ENCODE measurements at regions not wholly inside any gene's neighbourhood (a gene's known extent, or its start where the extent isn't known, plus 50 kb on each side); places are given as distances from the start of the nearest gene placed in this dataset.

DNA sequence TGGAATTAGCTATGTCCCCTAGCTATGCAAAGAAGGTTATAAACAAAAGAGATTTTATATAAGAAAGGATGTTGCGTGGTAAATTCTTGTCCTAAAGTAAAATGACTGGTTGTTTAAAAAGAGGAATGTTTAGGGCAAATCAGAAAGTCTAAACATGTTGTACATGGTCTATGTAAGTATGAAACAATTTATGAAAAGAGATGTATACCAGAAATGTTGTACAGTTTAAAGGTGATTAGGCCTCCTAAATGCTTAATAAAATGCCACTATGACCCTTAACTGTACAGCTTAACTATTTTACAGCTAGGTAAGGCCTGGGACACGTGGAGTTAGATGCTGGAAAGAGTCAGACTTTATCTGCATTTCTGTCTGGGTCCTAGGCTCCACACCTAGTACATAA, 775.9 kb upstream of the KLHL1 start:
- DNase-seq: no peak

DNA sequence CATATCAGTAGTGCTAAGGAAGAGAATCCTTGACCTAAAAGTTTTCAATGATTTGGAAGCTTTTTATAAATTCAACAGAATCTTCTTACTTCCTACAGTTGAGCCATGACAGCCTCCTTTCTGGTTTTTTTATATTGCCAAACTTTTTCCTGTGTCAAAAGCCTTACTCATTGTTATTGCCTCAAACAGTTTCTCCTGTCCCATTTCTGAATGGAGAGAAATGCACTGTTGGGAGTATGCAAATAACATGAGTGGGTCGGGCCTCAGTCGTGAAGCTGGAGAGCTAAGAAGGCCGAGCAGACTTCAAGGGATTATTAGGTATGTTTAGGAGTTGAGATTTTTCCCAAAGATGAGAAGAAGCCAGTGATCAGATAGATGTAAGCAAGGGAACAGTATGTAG, 766.4 kb upstream of the KLHL1 start:
- no peak for DNase-seq

DNA sequence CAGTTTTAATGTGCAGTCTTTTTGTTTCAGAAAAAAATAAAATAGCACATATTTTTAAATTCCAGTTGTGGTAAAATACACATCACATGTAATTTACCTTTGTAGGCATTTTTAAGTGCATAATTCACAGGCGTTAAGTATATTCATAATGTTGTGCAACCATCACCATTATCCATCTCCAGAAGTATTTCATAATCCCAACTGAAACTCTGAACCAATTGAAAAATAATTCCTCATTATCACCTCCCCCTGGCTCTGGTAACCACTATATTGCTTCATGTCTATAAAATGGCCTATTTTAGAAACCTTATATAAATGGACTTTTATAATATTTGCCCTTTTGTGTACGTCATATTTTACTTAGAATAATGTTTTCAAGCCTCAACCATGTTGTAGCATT, 756.5 kb upstream of the KLHL1 start:
- no peak for DNase-seq

DNA sequence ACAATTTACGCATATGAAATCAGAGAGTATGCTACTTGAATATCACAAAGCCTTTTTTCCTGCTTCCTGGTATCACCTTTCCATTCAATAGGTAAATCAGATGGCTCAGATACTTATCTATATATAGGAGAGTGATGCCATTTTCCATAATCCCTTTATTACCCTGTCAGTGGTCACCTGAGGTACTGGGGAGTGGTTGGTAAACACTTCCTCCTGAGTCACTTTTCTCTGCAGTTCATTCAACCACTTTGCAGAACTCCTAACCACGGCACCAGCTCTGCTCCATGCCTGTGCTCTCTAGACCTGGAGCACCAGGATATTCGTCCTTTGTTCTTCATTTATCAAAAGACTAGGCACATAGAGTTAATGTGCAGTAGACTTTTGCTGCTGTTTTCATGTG, 748.5 kb upstream of the KLHL1 start:
- no peak for DNase-seq

- DNase-seq: no peak
Observed at GRCh38 chr13:70856025-70856424, 747.8 kb upstream of the KLHL1 start.

GRCh38 chr13:70849222-70849621, 741.0 kb upstream of the KLHL1 start:
- no peak for DNase-seq

GRCh38 chr13:70844391-70845108, 736.3 kb upstream of the KLHL1 start:
- DNase-seq: no peak

- no peak for DNase-seq
Observed at GRCh38 chr13:70842062-70842644, 733.9 kb upstream of the KLHL1 start.

DNA sequence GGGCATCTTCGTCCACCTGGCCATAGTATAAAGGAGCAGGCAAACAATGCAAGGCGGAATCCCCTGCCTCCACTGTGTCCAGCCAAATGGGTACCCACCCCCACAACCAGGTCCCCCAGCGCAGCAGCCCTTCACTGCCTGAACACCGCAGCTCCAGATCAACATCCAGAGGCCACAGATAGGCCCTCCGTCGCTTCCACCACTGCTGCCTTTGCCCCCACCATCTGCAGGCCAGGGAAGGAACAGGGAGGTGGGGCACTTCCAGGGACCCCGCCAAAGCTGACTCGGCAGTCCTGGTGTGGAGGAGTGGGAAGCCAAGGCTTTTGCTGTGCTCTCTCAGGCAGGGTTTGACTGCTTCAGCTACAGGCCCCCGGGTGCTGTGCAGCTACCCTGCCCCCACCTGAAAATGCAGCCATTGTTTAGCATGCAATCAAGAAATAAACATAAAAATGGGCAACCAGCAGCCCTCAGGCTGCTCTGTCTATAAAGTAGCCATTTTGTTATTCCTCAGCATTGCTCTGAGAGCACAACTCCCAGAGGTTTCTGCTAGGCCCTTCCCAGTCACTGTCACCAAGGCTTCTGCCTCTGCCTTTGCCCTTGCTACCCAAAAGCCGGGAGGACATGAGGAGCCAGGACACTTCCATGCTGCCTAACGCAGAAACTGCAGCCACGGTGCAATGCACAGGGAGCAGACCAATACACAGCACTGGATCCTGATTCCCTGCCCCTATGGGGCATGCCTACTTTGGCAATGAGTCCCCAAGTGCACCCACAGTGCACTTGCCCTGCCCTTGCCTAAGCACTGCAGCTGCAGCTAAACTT, 733.2 kb upstream of the KLHL1 start:
- no peak for DNase-seq

- no peak for DNase-seq
Observed at GRCh38 chr13:70835371-70835770, 727.1 kb upstream of the KLHL1 start.

DNA sequence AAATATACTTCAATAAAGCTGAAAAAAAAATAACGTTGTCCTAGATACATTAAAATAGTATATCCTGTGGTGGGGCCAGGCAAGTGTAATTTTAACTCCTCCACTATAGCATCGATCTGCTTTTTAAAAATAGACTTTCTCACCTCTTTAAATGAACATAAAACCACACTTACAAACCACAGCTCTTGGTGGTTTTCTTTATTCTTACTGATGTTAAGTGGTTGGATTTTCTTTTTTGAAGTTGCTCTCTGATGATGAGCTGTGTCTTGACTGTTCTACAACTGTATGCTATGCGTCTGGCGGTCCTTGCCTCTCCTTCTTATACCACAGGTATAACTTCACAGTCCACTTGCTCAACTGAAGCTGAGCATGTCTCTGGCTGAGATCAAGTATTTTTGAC, 721.5 kb upstream of the KLHL1 start:
- DNase-seq: no peak

- no peak for DNase-seq
Observed at GRCh38 chr13:70817576-70817975, 709.3 kb upstream of the KLHL1 start.

DNA sequence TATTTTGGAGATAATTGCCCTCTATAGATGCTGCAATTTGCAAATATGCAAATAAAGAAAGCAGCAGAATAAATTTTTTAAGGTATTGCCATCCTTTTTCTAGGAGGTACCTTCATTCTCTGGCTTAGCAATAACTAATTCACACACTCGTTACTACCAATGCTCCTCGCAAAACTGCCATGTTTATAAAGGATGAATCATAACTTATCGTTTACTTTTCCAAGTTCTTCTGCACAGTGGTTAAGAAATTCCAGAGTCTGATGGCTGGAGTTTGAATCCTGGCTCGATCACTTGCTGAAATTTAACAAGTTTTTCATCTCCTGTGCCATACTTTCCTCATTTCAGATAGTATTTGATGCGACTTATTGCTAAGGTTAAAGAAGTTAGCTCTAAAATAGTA, 708.6 kb upstream of the KLHL1 start:
- DNase-seq: no peak

DNA sequence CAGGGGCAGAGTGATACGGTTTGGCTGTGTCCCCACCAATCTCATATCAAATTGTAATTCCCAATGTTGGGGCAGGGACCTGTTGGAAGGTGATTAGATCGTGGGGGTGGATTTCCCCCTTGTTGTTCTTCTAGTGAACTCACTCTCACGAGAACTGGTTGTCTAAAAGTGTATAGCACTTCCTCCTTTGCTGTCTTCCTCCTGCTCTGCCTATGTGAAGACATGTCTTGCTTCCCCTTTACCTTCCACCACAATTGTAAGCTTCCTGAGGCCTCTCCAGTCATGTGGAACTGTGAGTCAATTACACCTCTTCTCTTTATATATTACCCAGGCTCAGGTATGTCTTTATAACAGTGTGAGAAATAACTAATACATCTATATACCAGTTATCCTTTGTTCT, 706.4 kb upstream of the KLHL1 start:
- DNase-seq: no peak

GRCh38 chr13:70812481-70812880, 704.2 kb upstream of the KLHL1 start:
- DNase-seq: no peak

GRCh38 chr13:70809588-70809987, 701.3 kb upstream of the KLHL1 start:
- DNase-seq: no peak

GRCh38 chr13:70798385-70798784, 690.1 kb upstream of the KLHL1 start:
- no peak for DNase-seq

DNA sequence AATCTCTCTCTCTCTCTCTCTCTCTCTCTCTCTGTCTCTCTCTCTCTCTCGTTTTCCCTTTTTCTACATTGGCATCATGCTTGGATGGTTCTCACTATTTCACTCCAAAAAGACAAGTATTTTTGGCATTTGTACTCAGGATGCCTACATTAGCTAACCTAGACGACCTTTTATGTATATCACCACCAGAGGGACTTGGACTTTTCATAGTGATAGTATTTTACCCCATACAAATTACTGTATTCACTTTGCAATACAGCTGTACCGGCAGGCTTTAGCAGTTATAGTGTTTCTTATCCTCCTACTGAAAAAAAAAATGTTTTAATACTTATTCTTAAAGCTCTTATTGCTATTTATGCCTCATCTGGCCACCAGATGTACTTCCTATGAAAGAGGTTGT, 687.2 kb upstream of the KLHL1 start:
- no peak for DNase-seq

- DNase-seq: no peak
Observed at GRCh38 chr13:70792121-70792520, 683.9 kb upstream of the KLHL1 start.

GRCh38 chr13:70789751-70790150, 681.5 kb upstream of the KLHL1 start:
- DNase-seq: no peak

DNA sequence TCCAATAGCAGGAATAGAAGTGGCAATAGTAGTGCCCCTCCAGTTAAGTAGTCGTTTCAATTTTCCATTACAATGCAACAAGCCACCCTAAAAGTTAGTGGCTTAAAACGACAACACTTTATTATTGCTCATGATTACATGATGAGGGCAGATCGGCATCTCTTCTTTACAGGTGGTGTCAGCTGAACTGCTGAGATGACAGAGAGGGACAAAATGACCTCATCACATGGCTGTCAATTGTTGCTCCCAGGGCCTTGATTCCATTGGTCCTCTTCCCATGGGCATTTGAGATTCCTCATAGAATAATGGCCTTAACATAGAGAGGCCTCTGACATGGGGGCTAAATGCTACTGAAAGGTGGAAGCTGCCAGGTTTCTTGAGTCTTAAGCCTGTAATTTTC, 679.8 kb upstream of the KLHL1 start:
- DNase-seq: no peak

DNA sequence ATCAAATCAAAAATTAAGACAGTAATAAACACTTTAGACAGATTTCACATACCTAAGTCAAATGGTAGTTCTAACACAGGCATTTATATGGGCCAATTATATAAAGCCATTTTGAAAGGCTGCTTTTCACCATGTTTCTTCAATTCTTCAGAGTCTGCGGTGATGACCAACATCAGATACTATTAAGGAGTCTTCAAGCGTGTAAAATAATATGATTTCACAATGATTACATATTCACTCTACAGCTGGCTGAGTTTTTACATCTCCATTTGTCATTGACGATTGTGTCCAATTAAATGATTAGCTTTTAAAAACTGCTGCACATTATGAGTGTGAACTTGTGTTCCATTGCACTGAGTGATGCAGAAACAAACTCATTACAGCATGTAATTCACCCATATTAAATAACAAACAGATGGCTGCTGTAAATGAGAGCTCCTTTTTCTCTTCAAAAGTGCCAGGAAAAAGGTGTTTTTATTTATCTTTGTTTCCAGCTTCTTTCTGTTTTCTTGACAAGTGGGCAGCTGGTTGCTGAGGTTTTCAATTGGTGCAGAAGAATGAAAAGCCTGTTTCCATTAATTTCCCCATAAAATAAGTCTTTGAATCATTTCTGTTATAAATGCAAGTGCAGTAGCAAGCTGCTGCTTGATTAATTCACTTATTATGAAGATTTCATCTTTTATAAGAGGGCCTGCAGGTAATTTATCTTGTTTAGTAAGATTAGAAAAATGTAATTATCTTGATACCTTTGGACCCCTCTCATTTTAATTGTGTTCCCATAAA, 676.1 kb upstream of the KLHL1 start:
- DNase-seq: peak; percentile 17

DNA sequence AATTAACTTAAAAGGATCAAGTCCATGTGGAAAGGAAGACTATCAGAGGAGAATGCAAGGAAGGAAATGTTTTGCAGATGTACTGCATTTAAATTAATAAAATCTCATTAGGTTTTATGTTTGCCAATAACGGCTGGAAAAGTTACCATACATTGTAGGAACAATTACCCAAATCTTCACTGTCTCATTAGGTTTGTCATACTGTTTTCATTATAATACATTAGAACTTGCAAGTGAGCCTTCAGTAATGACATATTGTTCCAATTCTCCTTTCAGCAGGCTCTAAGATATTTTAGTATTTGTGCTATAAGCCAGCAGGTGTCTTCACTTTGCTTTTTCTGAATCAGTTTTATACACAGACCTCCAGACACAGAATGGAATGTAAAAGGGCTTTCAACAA, 661.6 kb upstream of the KLHL1 start:
- DNase-seq: peak; percentile 7

Data from tongue (tissue), 1 donor.